Peyer's patch (tissue), 4 donors: ENCODE measurements at regions not wholly inside any gene's neighbourhood (a gene's known extent, or its start where the extent isn't known, plus 50 kb on each side); places are given as distances from the start of the nearest gene placed in this dataset.

Experiments
- CTCF ChIP-seq, 6 experiments: fragments of 450-650 bp in 4 of 6; fragments of 200-600 bp in 2 of 6; sonication (generic) in 1 of 6; IDR thresholded peaks; one replicate each; pipeline ENCODE4 v1.5.1; 2017 to 2019; ENCODE audit warnings: antibody characterized with exemption in 6 of 6, mild to moderate bottlenecking in 3 of 6, moderate library complexity in 1 of 6
- POLR2A ChIP-seq, 2 donors: fragments of 450-650 bp; IDR thresholded peaks; one replicate each; pipeline ENCODE4 v1.5.1; 2017; ENCODE audit warnings: antibody characterized with exemption in 2 of 2, mild to moderate bottlenecking in 2 of 2, moderate library complexity in 2 of 2

- TF ChIP-seq CTCF (IDR thresholded peaks at IDR 0.05) = no peak
- TF ChIP-seq POLR2A (IDR thresholded peaks at IDR 0.05) = no peak
Measured at GRCh38 chr3:153266619-153267018, 104.6 kb downstream of the RAP2B start.
